Mucosa of stomach (tissue), 1 donor: ENCODE measurements at regions not wholly inside any gene's neighbourhood (a gene's known extent, or its start where the extent isn't known, plus 50 kb on each side); places are given as distances from the start of the nearest gene placed in this dataset.

Source experiments
- H3K27me3 ChIP-seq: one replicate; pipeline ENCODE4 v1.7.0; 2013; ENCODE audit warnings: mild to moderate bottlenecking, low read length; ENCODE audit not compliant: control insufficient read depth, insufficient read depth
- H3K36me3 ChIP-seq: one replicate; pipeline ENCODE4 v1.7.0; 2013; ENCODE audit warnings: low read length; ENCODE audit not compliant: control insufficient read depth, insufficient read depth
- H3K4me1 ChIP-seq: one replicate; pipeline ENCODE4 v1.7.0; 2013; ENCODE audit warnings: mild to moderate bottlenecking, low read length; ENCODE audit not compliant: control insufficient read depth, insufficient read depth
- H3K4me3 ChIP-seq: one replicate; pipeline ENCODE4 v1.7.0; 2013; ENCODE audit warnings: low read length
- H3K9ac ChIP-seq: one replicate; pipeline ENCODE4 v1.7.0; 2013; ENCODE audit warnings: mild to moderate bottlenecking, low read length, moderate library complexity
- H3K9me3 ChIP-seq: one replicate; pipeline ENCODE4 v1.7.0; 2013; ENCODE audit warnings: mild to moderate bottlenecking, low read length, moderate library complexity; ENCODE audit not compliant: control insufficient read depth
- donor health status: Pancreatic carcinoma.

GRCh38 chr3:182094321-182094720 is 382.6 kb downstream of the SOX2 start:
- H3K9me3 ChIP-seq = no peaks in the 10 kb centered on the region
- no peak overlapping the region for H3K9ac ChIP-seq
- H3K4me1 ChIP-seq = no peaks in the 10 kb centered on the region
- no peak overlapping the region for H3K4me3 ChIP-seq
- no peaks in the 10 kb centered on the region for H3K36me3 ChIP-seq
- no peaks in the 10 kb centered on the region for H3K27me3 ChIP-seq

GRCh38 chr3:182104881-182105280 is 393.2 kb downstream of the SOX2 start:
- H3K4me3 ChIP-seq = no peak overlapping the region
- H3K9ac ChIP-seq = no peak overlapping the region
- no peaks in the 10 kb centered on the region for H3K36me3 ChIP-seq
- H3K27me3 ChIP-seq = no peaks in the 10 kb centered on the region
- H3K9me3 ChIP-seq = no peaks in the 10 kb centered on the region
- no peaks in the 10 kb centered on the region for H3K4me1 ChIP-seq

- no peaks in the 10 kb centered on the region for H3K9me3 ChIP-seq
- H3K27me3 ChIP-seq = no peaks in the 10 kb centered on the region
- no peak overlapping the region for H3K4me3 ChIP-seq
- no peak overlapping the region for H3K9ac ChIP-seq
- H3K36me3 ChIP-seq = no peaks in the 10 kb centered on the region
- no peaks in the 10 kb centered on the region for H3K4me1 ChIP-seq
Observed at GRCh38 chr3:182105875-182106274, 394.1 kb downstream of the SOX2 start.

GRCh38 chr3:182108371-182108770 is 396.6 kb downstream of the SOX2 start:
- Histone ChIP-seq H3K9me3 (no peaks in the 10 kb centered on the region), H3K9ac (no peak overlapping the region), H3K4me1 (no peaks in the 10 kb centered on the region), H3K36me3 (no peaks in the 10 kb centered on the region), H3K4me3 (no peak overlapping the region), H3K27me3 (no peaks in the 10 kb centered on the region)

- Histone ChIP-seq H3K9me3 (no peaks in the 10 kb centered on the region), H3K9ac (no peak overlapping the region), H3K4me3 (no peak overlapping the region), H3K4me1 (no peaks in the 10 kb centered on the region), H3K27me3 (no peaks in the 10 kb centered on the region), H3K36me3 (no peaks in the 10 kb centered on the region)
Observed at GRCh38 chr3:182111967-182112366, 400.2 kb downstream of the SOX2 start.

- H3K9ac ChIP-seq = no peak overlapping the region
- no peaks in the 10 kb centered on the region for H3K4me1 ChIP-seq
- H3K27me3 ChIP-seq = no peaks in the 10 kb centered on the region
- no peaks in the 10 kb centered on the region for H3K36me3 ChIP-seq
- H3K9me3 ChIP-seq = no peaks in the 10 kb centered on the region
- H3K4me3 ChIP-seq = no peak overlapping the region
Observed at GRCh38 chr3:182115328-182116015, 403.7 kb downstream of the SOX2 start.

GRCh38 chr3:182116386-182116785 is 404.7 kb downstream of the SOX2 start:
- no peak overlapping the region for H3K4me3 ChIP-seq
- H3K9me3 ChIP-seq = no peaks in the 10 kb centered on the region
- no peak overlapping the region for H3K9ac ChIP-seq

GRCh38 chr3:182117131-182117530 is 405.4 kb downstream of the SOX2 start:
- Histone ChIP-seq H3K36me3 (no peaks in the 10 kb centered on the region), H3K4me3 (no peak overlapping the region), H3K4me1 (no peaks in the 10 kb centered on the region), H3K9me3 (no peaks in the 10 kb centered on the region), H3K9ac (no peak overlapping the region), H3K27me3 (no peaks in the 10 kb centered on the region)

More at GRCh38 chr3:182116386-182116785, 404.7 kb downstream of the SOX2 start:
- no peaks in the 10 kb centered on the region for H3K27me3 ChIP-seq
- H3K4me1 ChIP-seq = no peaks in the 10 kb centered on the region
- H3K36me3 ChIP-seq = no peaks in the 10 kb centered on the region

GRCh38 chr3:182117583-182117982 is 405.9 kb downstream of the SOX2 start:
- no peak overlapping the region for H3K9ac ChIP-seq
- no peak overlapping the region for H3K4me3 ChIP-seq
- no peaks in the 10 kb centered on the region for H3K9me3 ChIP-seq
- no peaks in the 10 kb centered on the region for H3K4me1 ChIP-seq
- no peaks in the 10 kb centered on the region for H3K27me3 ChIP-seq
- H3K36me3 ChIP-seq = no peaks in the 10 kb centered on the region

- H3K36me3 ChIP-seq = no peaks in the 10 kb centered on the region
- H3K9me3 ChIP-seq = no peaks in the 10 kb centered on the region
- no peak overlapping the region for H3K4me3 ChIP-seq
- no peaks in the 10 kb centered on the region for H3K27me3 ChIP-seq
- H3K9ac ChIP-seq = no peak overlapping the region
- no peaks in the 10 kb centered on the region for H3K4me1 ChIP-seq
Observed at GRCh38 chr3:182118066-182118465, 406.3 kb downstream of the SOX2 start.

- no peaks in the 10 kb centered on the region for H3K36me3 ChIP-seq
- no peaks in the 10 kb centered on the region for H3K9me3 ChIP-seq
- no peaks in the 10 kb centered on the region for H3K4me1 ChIP-seq
- no peak overlapping the region for H3K4me3 ChIP-seq
- H3K27me3 ChIP-seq = no peaks in the 10 kb centered on the region
- H3K9ac ChIP-seq = no peak overlapping the region
Observed at GRCh38 chr3:182121401-182121800, 409.7 kb downstream of the SOX2 start.

- Histone ChIP-seq H3K36me3 (no peaks in the 10 kb centered on the region), H3K9ac (no peak overlapping the region), H3K4me1 (no peaks in the 10 kb centered on the region), H3K9me3 (no peaks in the 10 kb centered on the region), H3K4me3 (no peak overlapping the region), H3K27me3 (no peaks in the 10 kb centered on the region)
Observed at GRCh38 chr3:182122779-182123178, 411.1 kb downstream of the SOX2 start.

- no peaks in the 10 kb centered on the region for H3K36me3 ChIP-seq
- no peaks in the 10 kb centered on the region for H3K27me3 ChIP-seq
- H3K4me1 ChIP-seq = no peaks in the 10 kb centered on the region
- H3K9me3 ChIP-seq = no peaks in the 10 kb centered on the region
- H3K9ac ChIP-seq = no peak overlapping the region
- H3K4me3 ChIP-seq = no peak overlapping the region
Observed at GRCh38 chr3:182124187-182124586, 412.5 kb downstream of the SOX2 start.
